HepG2 (cell line): ENCODE measurements at regions not wholly inside any gene's neighbourhood (a gene's known extent, or its start where the extent isn't known, plus 50 kb on each side); places are given as distances from the start of the nearest gene placed in this dataset.

Source experiments
- KLF6 ChIP-seq: IDR thresholded peaks from 2 replicates; pipeline ENCODE4 v1.8.0; 2016; ENCODE audit warnings: missing biosample characterization, missing genetic modification reagents
- ZNF569 ChIP-seq: sonication (generic); formaldehyde crosslinking; IDR thresholded peaks from 2 replicates; pipeline ENCODE4 v1.5.0; 2020; ENCODE audit warnings: mild to moderate bottlenecking, missing genetic modification reagents, moderate library complexity, borderline replicate concordance
- TF ChIP-seq, protein P1 (sequence below): sonication (generic); formaldehyde crosslinking; IDR thresholded peaks from 2 replicates; pipeline ENCODE4 v1.4.0; 2020; ENCODE audit warnings: missing genetic modification reagents

DNA sequence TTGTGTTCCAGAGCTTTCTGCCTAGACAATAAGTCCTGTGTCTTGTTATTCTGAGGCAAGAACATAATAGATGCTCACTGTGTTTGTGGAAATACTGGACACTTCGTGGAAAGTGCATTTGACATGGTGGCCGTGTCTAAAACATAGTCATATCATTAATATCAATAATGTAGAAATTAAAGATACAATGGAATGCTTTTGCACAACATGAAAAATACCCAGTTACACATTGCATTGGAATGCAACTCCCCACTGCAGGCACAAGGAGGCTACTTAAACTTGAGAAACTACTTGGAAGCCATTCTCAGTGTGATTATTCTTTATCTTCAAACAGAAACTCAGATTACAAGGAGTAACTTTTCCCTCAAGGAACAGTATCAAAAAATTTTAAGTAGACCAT lies 145.3 kb upstream of the ZNF462 start:
- no peak for TF ChIP-seq KLF6 (CRISPR knock-in tag)
- TF ChIP-seq, protein P1, sequence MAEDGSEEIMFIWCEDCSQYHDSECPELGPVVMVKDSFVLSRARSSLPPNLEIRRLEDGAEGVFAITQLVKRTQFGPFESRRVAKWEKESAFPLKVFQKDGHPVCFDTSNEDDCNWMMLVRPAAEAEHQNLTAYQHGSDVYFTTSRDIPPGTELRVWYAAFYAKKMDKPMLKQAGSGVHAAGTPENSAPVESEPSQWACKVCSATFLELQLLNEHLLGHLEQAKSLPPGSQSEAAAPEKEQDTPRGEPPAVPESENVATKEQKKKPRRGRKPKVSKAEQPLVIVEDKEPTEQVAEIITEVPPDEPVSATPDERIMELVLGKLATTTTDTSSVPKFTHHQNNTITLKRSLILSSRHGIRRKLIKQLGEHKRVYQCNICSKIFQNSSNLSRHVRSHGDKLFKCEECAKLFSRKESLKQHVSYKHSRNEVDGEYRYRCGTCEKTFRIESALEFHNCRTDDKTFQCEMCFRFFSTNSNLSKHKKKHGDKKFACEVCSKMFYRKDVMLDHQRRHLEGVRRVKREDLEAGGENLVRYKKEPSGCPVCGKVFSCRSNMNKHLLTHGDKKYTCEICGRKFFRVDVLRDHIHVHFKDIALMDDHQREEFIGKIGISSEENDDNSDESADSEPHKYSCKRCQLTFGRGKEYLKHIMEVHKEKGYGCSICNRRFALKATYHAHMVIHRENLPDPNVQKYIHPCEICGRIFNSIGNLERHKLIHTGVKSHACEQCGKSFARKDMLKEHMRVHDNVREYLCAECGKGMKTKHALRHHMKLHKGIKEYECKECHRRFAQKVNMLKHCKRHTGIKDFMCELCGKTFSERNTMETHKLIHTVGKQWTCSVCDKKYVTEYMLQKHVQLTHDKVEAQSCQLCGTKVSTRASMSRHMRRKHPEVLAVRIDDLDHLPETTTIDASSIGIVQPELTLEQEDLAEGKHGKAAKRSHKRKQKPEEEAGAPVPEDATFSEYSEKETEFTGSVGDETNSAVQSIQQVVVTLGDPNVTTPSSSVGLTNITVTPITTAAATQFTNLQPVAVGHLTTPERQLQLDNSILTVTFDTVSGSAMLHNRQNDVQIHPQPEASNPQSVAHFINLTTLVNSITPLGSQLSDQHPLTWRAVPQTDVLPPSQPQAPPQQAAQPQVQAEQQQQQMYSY (CRISPR knock-in tag) = no peak
- no peak for TF ChIP-seq ZNF569 (CRISPR knock-in tag)
